ENCODE measurements at regions not wholly inside any gene's neighbourhood (a gene's known extent, or its start where the extent isn't known, plus 50 kb on each side); places are given as distances from the start of the nearest gene placed in this dataset.

DNA sequence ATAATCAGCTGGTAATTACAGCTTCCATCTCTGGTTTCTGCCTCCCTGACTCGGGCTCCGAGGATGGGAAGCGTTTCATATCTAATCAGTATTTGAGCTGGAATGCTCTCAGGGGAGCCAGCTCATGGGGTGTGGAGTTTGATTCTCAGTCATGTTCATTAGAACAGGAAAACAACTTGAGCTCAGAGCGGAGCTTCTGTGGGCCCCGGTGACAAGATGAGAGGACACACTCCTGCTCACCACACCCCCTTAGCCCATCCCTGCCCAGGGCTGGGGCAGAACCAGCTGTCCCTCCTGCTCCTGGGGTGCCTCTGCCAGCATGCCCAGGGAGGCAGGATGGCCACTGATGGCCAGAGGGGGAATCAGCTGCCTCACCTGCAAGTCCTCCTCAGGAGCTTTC, 726.0 kb downstream of the PTPRU start:
- in situ Hi-C loops (cut with HindIII; ENCODE audit: low pct_ligation_motif_present, low sequenced_read_pairs): no loop called here
- Histone ChIP-seq H3K27me3 (replicated peaks) (no peaks in the 10 kb centered on the region), H3K36me3 (replicated peaks) (no peaks in the 10 kb centered on the region)

DNA sequence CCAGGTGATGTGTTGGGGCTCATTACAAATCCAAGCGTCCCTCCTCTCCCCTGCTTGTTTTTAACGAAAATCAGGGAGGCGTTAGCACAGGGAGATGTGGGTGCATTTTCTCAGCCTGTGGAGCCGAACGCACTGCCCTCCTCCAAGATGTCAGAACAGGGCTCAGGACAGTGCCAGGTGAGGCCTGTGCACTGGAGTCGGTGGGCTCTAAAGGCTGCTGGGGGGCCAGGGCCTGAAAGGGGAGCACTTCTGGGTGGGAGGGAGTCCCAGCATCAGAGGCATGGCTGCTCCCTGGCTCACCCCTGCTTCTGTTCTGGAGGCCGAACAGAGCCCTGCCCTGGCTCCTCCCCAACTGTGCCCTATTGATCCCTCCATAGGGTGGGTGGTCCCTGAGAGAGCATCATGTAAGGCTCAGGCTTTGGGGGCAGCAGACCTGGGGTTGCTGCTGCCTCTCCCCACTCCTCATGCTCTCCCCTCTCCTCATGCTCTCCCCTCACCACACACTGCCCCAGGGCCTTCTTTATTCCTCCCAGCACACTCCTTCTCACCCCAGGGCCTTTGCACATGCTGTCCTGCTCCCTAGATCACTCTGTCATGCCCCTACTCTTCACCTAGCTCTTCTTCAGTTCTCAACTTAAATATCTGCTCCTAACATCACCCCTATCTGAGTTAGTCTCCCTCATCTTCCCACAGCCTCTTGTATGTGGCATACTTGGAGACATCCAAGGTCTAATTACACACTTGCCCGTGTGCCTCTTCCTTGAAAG, 725.2 kb downstream of the PTPRU start:
- no peaks in the 10 kb centered on the region for H3K36me3 ChIP-seq (replicated peaks)
- no peaks in the 10 kb centered on the region for H3K27me3 ChIP-seq (replicated peaks)
- DNase-seq: no peak
- in situ Hi-C loops (cut with HindIII; ENCODE audit: low pct_ligation_motif_present, low sequenced_read_pairs): no loop called here
- no peak overlapping the region for H3K27ac ChIP-seq
- no peak overlapping the region for H3K4me3 ChIP-seq (ENCODE audit: low read depth, low read length)
- TF ChIP-seq, protein P1, sequence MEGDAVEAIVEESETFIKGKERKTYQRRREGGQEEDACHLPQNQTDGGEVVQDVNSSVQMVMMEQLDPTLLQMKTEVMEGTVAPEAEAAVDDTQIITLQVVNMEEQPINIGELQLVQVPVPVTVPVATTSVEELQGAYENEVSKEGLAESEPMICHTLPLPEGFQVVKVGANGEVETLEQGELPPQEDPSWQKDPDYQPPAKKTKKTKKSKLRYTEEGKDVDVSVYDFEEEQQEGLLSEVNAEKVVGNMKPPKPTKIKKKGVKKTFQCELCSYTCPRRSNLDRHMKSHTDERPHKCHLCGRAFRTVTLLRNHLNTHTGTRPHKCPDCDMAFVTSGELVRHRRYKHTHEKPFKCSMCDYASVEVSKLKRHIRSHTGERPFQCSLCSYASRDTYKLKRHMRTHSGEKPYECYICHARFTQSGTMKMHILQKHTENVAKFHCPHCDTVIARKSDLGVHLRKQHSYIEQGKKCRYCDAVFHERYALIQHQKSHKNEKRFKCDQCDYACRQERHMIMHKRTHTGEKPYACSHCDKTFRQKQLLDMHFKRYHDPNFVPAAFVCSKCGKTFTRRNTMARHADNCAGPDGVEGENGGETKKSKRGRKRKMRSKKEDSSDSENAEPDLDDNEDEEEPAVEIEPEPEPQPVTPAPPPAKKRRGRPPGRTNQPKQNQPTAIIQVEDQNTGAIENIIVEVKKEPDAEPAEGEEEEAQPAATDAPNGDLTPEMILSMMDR (IDR thresholded peaks at IDR 0.05; ENCODE audit: low read depth, low read length, missing control alignments): no peak

More for the DNA sequence above, 726.0 kb downstream of the PTPRU start:
- no peak for DNase-seq
- Histone ChIP-seq H3K27ac (no peak overlapping the region), H3K4me3 (ENCODE audit: low read depth, low read length) (no peak overlapping the region)
- TF ChIP-seq, protein P1 (IDR thresholded peaks at IDR 0.05; ENCODE audit: low read depth, low read length, missing control alignments): no peak

DNA sequence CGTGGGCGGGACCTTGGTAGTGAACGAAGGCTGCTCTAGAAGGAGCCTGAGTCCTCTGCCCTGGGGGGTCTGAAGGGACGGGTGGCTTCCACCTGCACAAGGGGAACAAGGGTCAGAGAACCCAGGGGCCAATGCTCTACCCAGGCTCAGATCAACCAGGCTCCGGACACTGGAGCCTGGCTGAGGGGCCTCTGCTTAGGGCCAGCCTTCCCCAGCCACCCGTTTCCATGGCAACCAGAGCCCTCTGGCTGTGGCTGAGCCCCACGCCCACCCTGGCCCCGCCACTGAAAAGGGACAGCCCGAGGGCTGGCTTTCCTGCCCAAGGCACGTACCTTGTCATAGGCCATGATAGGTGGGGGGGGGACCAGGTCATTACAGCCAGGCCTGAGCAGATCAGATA, 724.6 kb downstream of the PTPRU start:
- Histone ChIP-seq H3K27ac (no peak overlapping the region), H3K4me3 (ENCODE audit: low read depth, low read length) (no peak overlapping the region), H3K36me3 (replicated peaks) (no peaks in the 10 kb centered on the region), H3K27me3 (replicated peaks) (no peaks in the 10 kb centered on the region)
- in situ Hi-C loops (cut with HindIII; ENCODE audit: low pct_ligation_motif_present, low sequenced_read_pairs): no loop called here
- TF ChIP-seq, protein P1 (IDR thresholded peaks at IDR 0.05; ENCODE audit: low read depth, low read length, missing control alignments): no peak
- DNase-seq: no peak

DNA sequence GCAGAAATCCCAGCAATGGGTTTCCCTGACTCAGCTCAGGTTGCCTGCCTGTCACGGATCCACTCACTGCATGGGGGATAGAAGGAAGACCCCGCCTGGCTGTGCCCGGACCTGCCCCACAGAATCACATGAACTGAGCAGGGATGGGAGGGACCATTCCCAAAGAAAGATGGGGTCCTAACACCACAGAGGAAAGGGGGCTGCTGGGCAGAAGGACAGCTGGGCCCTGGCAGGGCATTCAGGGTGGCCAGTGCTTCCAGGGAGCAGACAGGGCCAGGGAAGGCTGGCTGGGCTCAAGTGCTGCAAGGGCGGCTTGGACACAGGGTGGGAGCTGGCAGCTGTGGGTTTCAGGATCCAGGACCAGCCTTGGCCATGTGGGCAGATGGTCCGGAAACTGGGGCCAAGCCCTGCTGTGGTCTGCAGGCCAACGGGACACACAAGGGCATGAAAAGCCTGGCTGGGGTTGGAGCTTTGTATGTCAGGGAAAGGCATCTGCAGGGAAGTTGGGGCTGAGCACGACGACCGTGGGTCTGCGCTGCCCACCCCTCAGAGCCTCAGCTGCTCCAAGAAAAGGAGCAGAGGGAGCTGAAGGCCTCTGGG, 723.9 kb downstream of the PTPRU start:
- Histone ChIP-seq H3K27me3 (replicated peaks) (no peaks in the 10 kb centered on the region), H3K27ac (no peak overlapping the region), H3K4me3 (ENCODE audit: low read depth, low read length) (no peak overlapping the region), H3K36me3 (replicated peaks) (no peaks in the 10 kb centered on the region)
- TF ChIP-seq, protein P1 (IDR thresholded peaks at IDR 0.05; ENCODE audit: low read depth, low read length, missing control alignments): no peak
- DNase-seq: no peak
- in situ Hi-C loops (cut with HindIII; ENCODE audit: low pct_ligation_motif_present, low sequenced_read_pairs): no loop called here

DNA sequence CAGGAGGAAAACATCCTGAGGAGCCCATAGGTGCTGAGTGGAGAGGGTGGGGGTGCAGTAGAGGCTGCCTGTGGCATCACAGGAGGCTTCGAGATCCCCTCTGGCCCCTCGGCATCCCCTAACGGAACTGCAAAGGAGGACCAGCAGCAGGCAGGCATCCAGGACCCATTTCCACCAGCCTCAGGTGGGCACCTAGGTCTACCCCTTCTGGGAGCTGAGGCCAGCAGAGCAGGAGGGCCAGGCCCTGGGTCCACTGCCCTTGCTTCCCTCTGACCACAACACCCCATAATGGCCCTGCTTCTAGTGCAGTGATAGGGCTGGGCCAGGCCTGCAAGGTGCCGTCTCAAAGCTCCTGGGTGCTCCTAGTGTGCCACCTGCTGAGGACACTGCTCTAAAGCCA, 723.0 kb downstream of the PTPRU start:
- no peak for DNase-seq
- H3K27me3 ChIP-seq (replicated peaks): no peaks in the 10 kb centered on the region
- no peak overlapping the region for H3K27ac ChIP-seq
- in situ Hi-C loops (cut with HindIII; ENCODE audit: low pct_ligation_motif_present, low sequenced_read_pairs): no loop called here
- H3K36me3 ChIP-seq (replicated peaks): no peaks in the 10 kb centered on the region
- no peak overlapping the region for H3K4me3 ChIP-seq (ENCODE audit: low read depth, low read length)
- TF ChIP-seq, protein P1 (IDR thresholded peaks at IDR 0.05; ENCODE audit: low read depth, low read length, missing control alignments): no peak
